ENCODE measurements at regions not wholly inside any gene's neighbourhood (a gene's known extent, or its start where the extent isn't known, plus 50 kb on each side); places are given as distances from the start of the nearest gene placed in this dataset.

DNA sequence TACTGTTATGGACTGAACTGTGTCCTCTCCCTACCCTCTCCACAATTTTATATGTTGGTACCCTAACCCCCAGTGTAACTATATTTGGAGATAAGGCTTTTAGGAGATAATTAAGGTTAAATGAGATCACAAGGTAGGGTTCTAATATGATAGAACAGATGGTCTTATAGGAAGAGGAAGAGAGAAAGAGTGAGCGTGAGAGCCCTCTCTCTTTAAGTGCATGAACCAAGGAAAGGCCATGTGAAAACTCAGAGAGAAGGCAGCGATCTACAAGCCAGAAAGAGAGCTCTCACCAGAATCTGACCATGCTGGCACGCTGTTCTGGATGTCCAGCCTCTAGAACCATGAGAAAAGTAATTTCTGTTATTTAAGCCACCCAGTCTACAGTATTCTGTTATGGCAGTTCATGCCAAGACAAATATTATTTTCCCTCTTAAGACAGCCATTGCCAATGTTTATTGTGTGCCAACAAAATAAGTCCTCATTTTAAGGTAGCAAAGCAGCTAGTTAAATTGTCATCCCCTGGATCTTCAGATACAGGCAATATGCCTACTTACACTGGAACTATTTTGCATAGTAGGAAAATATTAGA, 336.2 kb downstream of the MID1IP1 start:
- no peak for TF ChIP-seq YY1 (IDR thresholded peaks at IDR 0.05; ENCODE audit: insufficient read depth, insufficient read length)
- TF ChIP-seq ZNF274 (IDR thresholded peaks at IDR 0.05; ENCODE audit: low read depth, low read length): no peak
- no peak for TF ChIP-seq SUZ12 (IDR thresholded peaks at IDR 0.05; ENCODE audit: extremely low read depth, insufficient read depth, insufficient read length)

All from NT2/D1 (cell line).